GM19395 (cell line): ENCODE measurements at regions not wholly inside any gene's neighbourhood (a gene's known extent, or its start where the extent isn't known, plus 50 kb on each side); places are given as distances from the start of the nearest gene placed in this dataset.
"Not testable (repeated sequence)": the region's sequence is repeated elsewhere in the genome, so short reads cannot be mapped to it uniquely, and the experiment has no call there.

Source experiments
- ATAC-seq: cut with Tn5 transposase; IDR thresholded peaks from one replicate; pipeline ENCODE4 v1.9.1; 2021; ENCODE audit warnings: mild to moderate bottlenecking, moderate library complexity; ENCODE audit not compliant: unreplicated experiment

- ATAC-seq = no peak
Measured at GRCh38 chr16:54985156-54985555, 54.5 kb downstream of the IRX5 start.

- no peak for ATAC-seq
Measured at GRCh38 chr16:54985668-54986067, 55.0 kb downstream of the IRX5 start.

- ATAC-seq = no peak
Measured at GRCh38 chr16:54986409-54986808, 55.7 kb downstream of the IRX5 start.

- ATAC-seq = no peak
Measured at GRCh38 chr16:54987081-54987480, 56.4 kb downstream of the IRX5 start.

- no peak for ATAC-seq
Measured at GRCh38 chr16:54991525-54991924, 60.9 kb downstream of the IRX5 start.

GRCh38 chr16:54991946-54992345 lies 61.3 kb downstream of the IRX5 start:
- ATAC-seq = not testable (repeated sequence)

- ATAC-seq = no peak
Measured at GRCh38 chr16:54993106-54993895, 62.6 kb downstream of the IRX5 start.

- no peak for ATAC-seq
Measured at GRCh38 chr16:54996186-54996585, 65.5 kb downstream of the IRX5 start.

- ATAC-seq = no peak
Measured at GRCh38 chr16:54998834-54999233, 68.2 kb downstream of the IRX5 start.

- ATAC-seq = no peak
Measured at GRCh38 chr16:54999481-54999880, 68.8 kb downstream of the IRX5 start.

GRCh38 chr16:55000595-55000994 lies 69.9 kb downstream of the IRX5 start:
- no peak for ATAC-seq

- no peak for ATAC-seq
Measured at GRCh38 chr16:55001931-55002330, 71.3 kb downstream of the IRX5 start.

- ATAC-seq = no peak
Measured at GRCh38 chr16:55002419-55002818, 71.8 kb downstream of the IRX5 start.

GRCh38 chr16:55003306-55003705 lies 72.6 kb downstream of the IRX5 start:
- no peak for ATAC-seq

GRCh38 chr16:55003916-55004315 lies 73.3 kb downstream of the IRX5 start:
- no peak for ATAC-seq

- no peak for ATAC-seq
Measured at GRCh38 chr16:55007504-55007903, 76.8 kb downstream of the IRX5 start.

GRCh38 chr16:55008836-55009510 lies 78.3 kb downstream of the IRX5 start:
- ATAC-seq = no peak

GRCh38 chr16:55009581-55009980 lies 78.9 kb downstream of the IRX5 start:
- no peak for ATAC-seq

- no peak for ATAC-seq
Measured at GRCh38 chr16:55010492-55011160, 80.0 kb downstream of the IRX5 start.

GRCh38 chr16:55012362-55012761 lies 81.7 kb downstream of the IRX5 start:
- no peak for ATAC-seq

- ATAC-seq = no peak
Measured at GRCh38 chr16:55012793-55013192, 82.1 kb downstream of the IRX5 start.

- ATAC-seq = no peak
Measured at GRCh38 chr16:55014022-55014421, 83.4 kb downstream of the IRX5 start.
